ENCODE measurements at regions not wholly inside any gene's neighbourhood (a gene's known extent, or its start where the extent isn't known, plus 50 kb on each side); places are given as distances from the start of the nearest gene placed in this dataset.

DNA sequence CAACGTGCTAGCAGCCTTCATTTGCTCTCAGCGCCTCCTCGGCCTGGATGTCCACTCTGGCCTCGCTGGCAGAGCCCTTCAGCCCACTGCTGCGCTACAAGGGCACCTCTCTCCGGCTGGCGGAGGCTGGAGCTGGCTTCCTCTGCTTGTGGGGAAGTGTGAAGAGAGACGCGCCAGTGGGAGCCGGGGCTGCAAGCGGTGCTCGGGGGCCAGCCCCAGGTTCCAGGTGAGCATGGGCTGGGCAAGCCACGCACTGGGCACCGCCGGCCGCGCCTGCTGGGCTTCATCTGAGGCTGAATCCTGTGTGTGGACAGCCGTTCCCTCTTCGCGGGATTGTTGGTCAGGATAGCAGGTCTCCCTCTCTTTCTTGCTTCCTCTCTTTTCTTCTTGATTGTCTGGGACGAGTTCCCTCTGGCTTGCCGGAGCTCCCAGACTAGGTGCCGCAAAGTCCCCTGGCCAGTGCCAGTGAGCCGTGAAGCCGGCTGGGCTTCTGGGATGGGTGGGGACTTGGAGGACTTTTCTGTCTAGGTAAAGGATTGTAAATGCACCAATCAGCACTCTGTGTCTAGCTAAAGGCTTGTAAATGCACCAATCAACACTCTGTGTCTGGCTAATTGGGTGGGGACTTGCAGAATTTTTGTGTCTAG is 165.0 kb downstream of the HEPH start:
- Histone ChIP-seq H3K36me3 (ENCODE audit: control insufficient read depth, insufficient read depth, low read length) (no peaks in the 10 kb centered on the region), H3K27me3 (ENCODE audit: control insufficient read depth, insufficient read depth, low read length, poor library complexity, severe bottlenecking) (no peaks in the 10 kb centered on the region), H3K27ac (ENCODE audit: low read depth, low read length) (no peak overlapping the region), H3K9me3 (ENCODE audit: control insufficient read depth, low read length) (no peaks in the 10 kb centered on the region), H3K4me1 (ENCODE audit: control insufficient read depth, insufficient read depth, low read length) (no peaks in the 10 kb centered on the region), H3K4me3 (ENCODE audit: low read length) (no peak overlapping the region), H3K9ac (ENCODE audit: extremely low read depth, low read length, poor library complexity, severe bottlenecking) (no peak overlapping the region)
- Mint-ChIP-seq H3K4me3 (no peak overlapping the region), H3K9me3 (peaks cover 82% of the 10 kb centered on the region), H3K27ac (no peak overlapping the region), H3K27me3 (ENCODE audit: insufficient read depth) (no peaks in the 10 kb centered on the region), H3K4me1 (no peaks in the 10 kb centered on the region), H3K36me3 (ENCODE audit: low read depth) (no peaks in the 10 kb centered on the region)
- DNase-seq = no peak
- TF ChIP-seq, protein P1, sequence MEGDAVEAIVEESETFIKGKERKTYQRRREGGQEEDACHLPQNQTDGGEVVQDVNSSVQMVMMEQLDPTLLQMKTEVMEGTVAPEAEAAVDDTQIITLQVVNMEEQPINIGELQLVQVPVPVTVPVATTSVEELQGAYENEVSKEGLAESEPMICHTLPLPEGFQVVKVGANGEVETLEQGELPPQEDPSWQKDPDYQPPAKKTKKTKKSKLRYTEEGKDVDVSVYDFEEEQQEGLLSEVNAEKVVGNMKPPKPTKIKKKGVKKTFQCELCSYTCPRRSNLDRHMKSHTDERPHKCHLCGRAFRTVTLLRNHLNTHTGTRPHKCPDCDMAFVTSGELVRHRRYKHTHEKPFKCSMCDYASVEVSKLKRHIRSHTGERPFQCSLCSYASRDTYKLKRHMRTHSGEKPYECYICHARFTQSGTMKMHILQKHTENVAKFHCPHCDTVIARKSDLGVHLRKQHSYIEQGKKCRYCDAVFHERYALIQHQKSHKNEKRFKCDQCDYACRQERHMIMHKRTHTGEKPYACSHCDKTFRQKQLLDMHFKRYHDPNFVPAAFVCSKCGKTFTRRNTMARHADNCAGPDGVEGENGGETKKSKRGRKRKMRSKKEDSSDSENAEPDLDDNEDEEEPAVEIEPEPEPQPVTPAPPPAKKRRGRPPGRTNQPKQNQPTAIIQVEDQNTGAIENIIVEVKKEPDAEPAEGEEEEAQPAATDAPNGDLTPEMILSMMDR (conservative IDR thresholded peaks at IDR 0.05) = no peak
- WGBS, 2 experiments (ENCODE audit: insufficient coverage in 1 of 2, insufficient read length in 1 of 2) = 75 to 86% methylated on average over 2 to 25 of the region's 25 CpGs

DNA sequence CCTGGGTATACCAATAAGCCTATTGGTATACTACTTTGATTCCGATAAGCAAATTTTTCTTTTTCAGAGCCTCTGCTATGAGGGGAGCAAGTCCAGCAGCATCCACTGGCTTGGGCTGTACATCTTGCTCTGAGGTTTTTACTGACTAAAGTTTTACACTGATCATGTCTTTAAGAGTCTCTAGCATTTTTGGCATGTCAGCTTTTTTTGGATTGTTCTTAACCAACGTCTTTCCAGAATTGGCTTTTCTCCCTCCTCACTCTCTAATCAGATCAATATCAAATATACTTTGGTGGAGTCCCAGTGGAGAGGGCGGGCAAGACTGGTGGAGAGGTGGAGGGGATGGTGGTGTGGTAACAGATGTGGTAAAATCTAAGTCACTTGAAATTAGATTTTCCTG is 196.8 kb downstream of the HEPH start:
- 60% methylated on average over 2 of the region's 3 CpGs; no CpG with 5 or more reads in 1 of the 2 experiments for WGBS, 2 experiments (ENCODE audit: insufficient coverage in 1 of 2, insufficient read length in 1 of 2)
- Histone ChIP-seq H3K27ac (ENCODE audit: low read depth, low read length) (no peak overlapping the region), H3K36me3 (ENCODE audit: control insufficient read depth, insufficient read depth, low read length) (no peaks in the 10 kb centered on the region), H3K9me3 (ENCODE audit: control insufficient read depth, low read length) (no peaks in the 10 kb centered on the region), H3K9ac (ENCODE audit: extremely low read depth, low read length, poor library complexity, severe bottlenecking) (no peak overlapping the region), H3K27me3 (ENCODE audit: control insufficient read depth, insufficient read depth, low read length, poor library complexity, severe bottlenecking) (no peaks in the 10 kb centered on the region), H3K4me3 (ENCODE audit: low read length) (no peak overlapping the region), H3K4me1 (ENCODE audit: control insufficient read depth, insufficient read depth, low read length) (no peaks in the 10 kb centered on the region)
- TF ChIP-seq, protein P1 (conservative IDR thresholded peaks at IDR 0.05) = no peak
- Mint-ChIP-seq H3K9me3 (peaks cover 84% of the 10 kb centered on the region), H3K4me1 (no peaks in the 10 kb centered on the region), H3K36me3 (ENCODE audit: low read depth) (no peaks in the 10 kb centered on the region), H3K27ac (no peak overlapping the region), H3K4me3 (no peak overlapping the region), H3K27me3 (ENCODE audit: insufficient read depth) (no peaks in the 10 kb centered on the region)
- no peak for DNase-seq

DNA sequence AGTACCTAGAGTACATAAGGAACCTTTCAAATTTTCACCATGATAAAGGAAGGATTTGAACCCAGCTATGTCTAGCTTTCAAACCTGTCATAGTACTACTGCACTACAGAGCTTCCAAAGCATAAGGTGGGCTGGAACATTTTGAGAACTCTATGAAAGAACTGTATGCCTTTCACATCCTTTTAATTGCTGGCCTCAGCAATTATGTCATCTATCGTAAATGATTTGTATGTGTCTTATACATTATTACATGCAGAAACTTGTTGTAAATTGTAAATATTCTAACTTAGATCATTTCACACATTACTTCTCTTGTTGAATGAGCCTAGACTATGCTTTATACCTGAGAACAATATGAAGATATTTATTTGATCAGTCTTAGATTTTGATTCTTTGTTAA is 220.7 kb downstream of the HEPH start:
- no peaks in the 10 kb centered on the region for H3K36me3 ChIP-seq (ENCODE audit: control insufficient read depth, insufficient read depth, low read length)
- H3K27me3 ChIP-seq (ENCODE audit: control insufficient read depth, insufficient read depth, low read length, poor library complexity, severe bottlenecking) = no peaks in the 10 kb centered on the region
- H3K9ac ChIP-seq (ENCODE audit: extremely low read depth, low read length, poor library complexity, severe bottlenecking) = no peak overlapping the region
- no peaks in the 10 kb centered on the region for H3K27me3 Mint-ChIP-seq (ENCODE audit: insufficient read depth)
- H3K36me3 Mint-ChIP-seq (ENCODE audit: low read depth) = no peaks in the 10 kb centered on the region
- WGBS, 2 experiments (ENCODE audit: insufficient coverage in 1 of 2, insufficient read length in 1 of 2) = no CpG with 5 or more reads among the region's 1 CpG
- H3K4me3 ChIP-seq (ENCODE audit: low read length) = no peak overlapping the region
- H3K27ac ChIP-seq (ENCODE audit: low read depth, low read length) = no peak overlapping the region
- peaks cover 11% of the 10 kb centered on the region for H3K9me3 ChIP-seq (ENCODE audit: control insufficient read depth, low read length)
- H3K4me1 Mint-ChIP-seq = no peaks in the 10 kb centered on the region
- TF ChIP-seq, protein P1 (conservative IDR thresholded peaks at IDR 0.05) = no peak
- DNase-seq = no peak
- peaks cover 89% of the 10 kb centered on the region for H3K9me3 Mint-ChIP-seq
- H3K4me3 Mint-ChIP-seq = no peak overlapping the region
- no peaks in the 10 kb centered on the region for H3K4me1 ChIP-seq (ENCODE audit: control insufficient read depth, insufficient read depth, low read length)
- no peak overlapping the region for H3K27ac Mint-ChIP-seq
